ENCODE measurements at regions not wholly inside any gene's neighbourhood (a gene's known extent, or its start where the extent isn't known, plus 50 kb on each side); places are given as distances from the start of the nearest gene placed in this dataset.

GRCh38 chr2:173451118-173451517, 96.4 kb downstream of the CDCA7 start:
- H3K27ac ChIP-seq: no peak overlapping the region
- TF ChIP-seq, protein P1, sequence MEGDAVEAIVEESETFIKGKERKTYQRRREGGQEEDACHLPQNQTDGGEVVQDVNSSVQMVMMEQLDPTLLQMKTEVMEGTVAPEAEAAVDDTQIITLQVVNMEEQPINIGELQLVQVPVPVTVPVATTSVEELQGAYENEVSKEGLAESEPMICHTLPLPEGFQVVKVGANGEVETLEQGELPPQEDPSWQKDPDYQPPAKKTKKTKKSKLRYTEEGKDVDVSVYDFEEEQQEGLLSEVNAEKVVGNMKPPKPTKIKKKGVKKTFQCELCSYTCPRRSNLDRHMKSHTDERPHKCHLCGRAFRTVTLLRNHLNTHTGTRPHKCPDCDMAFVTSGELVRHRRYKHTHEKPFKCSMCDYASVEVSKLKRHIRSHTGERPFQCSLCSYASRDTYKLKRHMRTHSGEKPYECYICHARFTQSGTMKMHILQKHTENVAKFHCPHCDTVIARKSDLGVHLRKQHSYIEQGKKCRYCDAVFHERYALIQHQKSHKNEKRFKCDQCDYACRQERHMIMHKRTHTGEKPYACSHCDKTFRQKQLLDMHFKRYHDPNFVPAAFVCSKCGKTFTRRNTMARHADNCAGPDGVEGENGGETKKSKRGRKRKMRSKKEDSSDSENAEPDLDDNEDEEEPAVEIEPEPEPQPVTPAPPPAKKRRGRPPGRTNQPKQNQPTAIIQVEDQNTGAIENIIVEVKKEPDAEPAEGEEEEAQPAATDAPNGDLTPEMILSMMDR (IDR thresholded peaks at IDR 0.05): no peak
- TF ChIP-seq POLR2A (IDR thresholded peaks at IDR 0.05): no peak
- no peak for TF ChIP-seq EP300 (IDR thresholded peaks at IDR 0.05)
- H3K27me3 ChIP-seq: no peaks in the 10 kb centered on the region
- no peak overlapping the region for H3K4me3 ChIP-seq
- H3K9me3 ChIP-seq: no peaks in the 10 kb centered on the region
- 83 to 92% (median 85%) methylated on average over 8 of the region's 8 CpGs for WGBS, 3 donors
- no peaks in the 10 kb centered on the region for H3K4me1 ChIP-seq (ENCODE audit: insufficient read depth)
- no peak for DNase-seq
- intact Hi-C loops (cut with DNase I): no loop called here
- no peaks in the 10 kb centered on the region for H3K36me3 ChIP-seq

- 94 to 96% (median 95%) methylated on average over 4 of the region's 4 CpGs for WGBS, 3 donors
- Histone ChIP-seq H3K4me3 (no peak overlapping the region), H3K36me3 (no peaks in the 10 kb centered on the region), H3K4me1 (ENCODE audit: insufficient read depth) (no peaks in the 10 kb centered on the region), H3K9me3 (no peaks in the 10 kb centered on the region), H3K27ac (no peak overlapping the region), H3K27me3 (no peaks in the 10 kb centered on the region)
- DNase-seq: no peak
- TF ChIP-seq POLR2A (IDR thresholded peaks at IDR 0.05): no peak
- TF ChIP-seq, protein P1 (IDR thresholded peaks at IDR 0.05): no peak
- no peak for TF ChIP-seq EP300 (IDR thresholded peaks at IDR 0.05)
- intact Hi-C loops (cut with DNase I): no loop called here
These were observed 97.3 kb downstream of the CDCA7 start for GRCh38 chr2:173451941-173452340.

GRCh38 chr2:173452416-173452815, 97.7 kb downstream of the CDCA7 start:
- no peaks in the 10 kb centered on the region for H3K27me3 ChIP-seq
- no peak overlapping the region for H3K27ac ChIP-seq
- no peak overlapping the region for H3K4me3 ChIP-seq
- TF ChIP-seq, protein P1 (IDR thresholded peaks at IDR 0.05): no peak
- TF ChIP-seq POLR2A (IDR thresholded peaks at IDR 0.05) (no peak), EP300 (IDR thresholded peaks at IDR 0.05) (no peak)
- DNase-seq: no peak
- no peaks in the 10 kb centered on the region for H3K4me1 ChIP-seq (ENCODE audit: insufficient read depth)
- intact Hi-C loops (cut with DNase I): no loop called here
- H3K9me3 ChIP-seq: no peaks in the 10 kb centered on the region
- WGBS, 3 donors: 61 to 74% (median 71%) methylated on average over 8 of the region's 8 CpGs
- H3K36me3 ChIP-seq: no peaks in the 10 kb centered on the region

DNA sequence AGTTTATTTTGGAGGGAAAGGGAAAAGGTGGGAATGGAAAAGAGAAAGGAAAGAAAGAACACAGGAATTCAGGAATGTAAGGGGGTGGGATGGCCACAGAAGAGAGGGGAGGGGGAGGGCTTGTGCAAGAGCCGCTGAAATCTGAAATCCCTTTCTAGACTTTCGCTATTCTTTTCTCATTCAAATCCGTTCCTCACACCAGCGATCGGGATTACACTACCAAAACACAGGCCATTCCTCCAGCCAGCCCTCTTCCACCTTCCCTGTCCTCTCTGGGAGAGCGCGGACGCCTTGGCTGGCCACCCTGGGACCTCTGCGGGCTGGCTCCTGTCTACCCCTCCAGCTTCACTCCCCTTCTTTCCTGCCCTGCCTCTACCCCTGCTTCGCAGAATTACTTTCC, 102.3 kb downstream of the CDCA7 start:
- intact Hi-C loops (cut with DNase I): no loop called here
- H3K27me3 ChIP-seq: no peaks in the 10 kb centered on the region
- WGBS, 3 donors: 87 to 91% (median 89%) methylated on average over 10 of the region's 10 CpGs

More for the DNA sequence above, 102.3 kb downstream of the CDCA7 start:
- no peak for DNase-seq
- no peak overlapping the region for H3K27ac ChIP-seq
- no peaks in the 10 kb centered on the region for H3K36me3 ChIP-seq
- no peaks in the 10 kb centered on the region for H3K9me3 ChIP-seq
- H3K4me1 ChIP-seq (ENCODE audit: insufficient read depth): no peaks in the 10 kb centered on the region
- no peak overlapping the region for H3K4me3 ChIP-seq
- TF ChIP-seq EP300 (IDR thresholded peaks at IDR 0.05) (no peak), POLR2A (IDR thresholded peaks at IDR 0.05) (no peak)
- TF ChIP-seq, protein P1 (IDR thresholded peaks at IDR 0.05): no peak

Measured in ovary (tissue), 7 donors.